Esophagus muscularis mucosa (tissue), 3 donors: ENCODE measurements at regions not wholly inside any gene's neighbourhood (a gene's known extent, or its start where the extent isn't known, plus 50 kb on each side); places are given as distances from the start of the nearest gene placed in this dataset.

ENCODE experiments used
- CTCF ChIP-seq, 3 experiments: fragments of 200-600 bp in 2 of 3; fragments of 450-650 bp in 1 of 3; sonication (generic) in 2 of 3; IDR thresholded peaks; one replicate each; pipeline ENCODE4 v1.5.1; 2017 to 2019; ENCODE audit warnings: antibody characterized with exemption in 3 of 3, mild to moderate bottlenecking in 2 of 3, moderate library complexity in 1 of 3
- POLR2AphosphoS5 ChIP-seq, 2 donors: sonication (generic); formaldehyde crosslinking; IDR thresholded peaks; one replicate each; pipeline ENCODE4 v1.6.1; 2017; ENCODE audit warnings: antibody characterized with exemption in 2 of 2

- no peak for TF ChIP-seq CTCF (IDR thresholded peaks at IDR 0.05)
- no peak for TF ChIP-seq POLR2AphosphoS5 (IDR thresholded peaks at IDR 0.05)
Measured at GRCh38 chr10:4586776-4587175, 239.2 kb upstream of the AKR1E2 start.
